CD4-positive, alpha-beta T cell (primary cell): ENCODE measurements at regions not wholly inside any gene's neighbourhood (a gene's known extent, or its start where the extent isn't known, plus 50 kb on each side); places are given as distances from the start of the nearest gene placed in this dataset.
"Not testable (repeated sequence)": the region's sequence is repeated elsewhere in the genome, so short reads cannot be mapped to it uniquely, and the experiment has no call there.

ENCODE experiments used
- ATAC-seq: fragments of 200-7000 bp; cut with Tn5 transposase; one replicate; pipeline ENCODE4 v1.10.0; 2022; ENCODE audit warnings: mild to moderate bottlenecking; ENCODE audit not compliant: poor library complexity
- CTCF ChIA-PET: fragments of 350-600 bp; sonication (Branson Sonifier 250); formaldehyde crosslinking; loops from one replicate; lab custom pipeline; 2021; ENCODE audit warnings: antibody characterized with exemption, inconsistent platforms; lab: Charles Lee
- POLR2A ChIA-PET: fragments of 350-600 bp; sonication (Branson Sonifier 250); formaldehyde crosslinking; loops from one replicate; lab custom pipeline; 2021; ENCODE audit warnings: antibody characterized with exemption, inconsistent platforms; lab: Charles Lee
- DNase-seq, 14 experiments: peaks; one replicate each; pipeline ENCODE4 v3.0.0-alpha.2; 2013 to 2020; ENCODE audit warnings: mixed read lengths in 2 of 14
- H3K27ac ChIP-seq, 2 donors: one replicate each; pipeline versions ENCODE4 v1.5.1 to v1.7.0; 2013; ENCODE audit warnings: low read length in 2 of 2, low read depth in 1 of 2, mild to moderate bottlenecking in 1 of 2
- H3K27me3 ChIP-seq, 2 experiments: 1 replicate in 1 of 2; 2 replicates in 1 of 2; pipeline versions ENCODE4 v1.6.1 to v1.7.0; 2013; ENCODE audit warnings: low read length in 2 of 2, control low read depth in 1 of 2, mild to moderate bottlenecking in 1 of 2, moderate library complexity in 1 of 2; ENCODE audit not compliant: insufficient read depth in 2 of 2, control insufficient read depth in 1 of 2
- H3K36me3 ChIP-seq: one replicate; pipeline ENCODE4 v1.6.1; 2013; ENCODE audit warnings: low read length, control low read depth; ENCODE audit not compliant: insufficient read depth
- H3K4me1 ChIP-seq: one replicate; pipeline ENCODE4 v1.6.1; 2013; ENCODE audit warnings: low read length, control low read depth; ENCODE audit not compliant: insufficient read depth
- H3K4me3 ChIP-seq: one replicate; pipeline ENCODE4 v1.5.1; 2013; ENCODE audit warnings: mild to moderate bottlenecking, low read length, moderate library complexity
- H3K9me3 ChIP-seq, 2 experiments: 1 replicate in 1 of 2; 2 replicates in 1 of 2; pipeline versions ENCODE4 v1.6.1 to v1.7.0; 2013; ENCODE audit warnings: low read length in 2 of 2, mild to moderate bottlenecking in 2 of 2, control low read depth in 1 of 2, moderate library complexity in 1 of 2; ENCODE audit not compliant: control insufficient read depth in 1 of 2, insufficient read depth in 1 of 2
- H3K27ac Mint-ChIP-seq: one replicate; pipeline ENCODE4 v1.8.0; 2020; ENCODE audit warnings: mixed read lengths
- H3K27me3 Mint-ChIP-seq: one replicate; pipeline ENCODE4 v1.8.0; 2021; ENCODE audit warnings: mixed read lengths
- H3K36me3 Mint-ChIP-seq: one replicate; pipeline ENCODE4 v1.8.0; 2021; ENCODE audit warnings: low read depth, mixed read lengths
- H3K4me1 Mint-ChIP-seq: one replicate; pipeline ENCODE4 v1.8.0; 2021; ENCODE audit warnings: low read depth, mixed read lengths
- H3K4me3 Mint-ChIP-seq: one replicate; pipeline ENCODE4 v1.8.0; 2020; ENCODE audit warnings: mild to moderate bottlenecking, mixed read lengths
- H3K9me3 Mint-ChIP-seq: one replicate; pipeline ENCODE4 v1.8.0; 2020; ENCODE audit warnings: mixed read lengths
- CTCF ChIP-seq: fragments of 200-600 bp; IDR thresholded peaks from one replicate; pipeline ENCODE4 v1.8.0; 2022; ENCODE audit warnings: antibody characterized with exemption, mild to moderate bottlenecking
- intact Hi-C, 2 experiments: fragments of 100-400 bp; cut with DNase I in 1 of 2; cut with micrococcal nuclease in 1 of 2; formaldehyde crosslinking; loops; one replicate each; pipeline versions ENCODE4 v1.15.1 to v1.9.0; 2023 to 2025; cut with DNase I, micrococcal nuclease

GRCh38 chr6:159398633-159399032 is 229.4 kb downstream of the FNDC1 start:
- intact Hi-C loops = no loop called here
- no peaks in the 10 kb centered on the region for H3K36me3 ChIP-seq
- H3K4me1 ChIP-seq = no peaks in the 10 kb centered on the region
- Mint-ChIP-seq H3K4me3 (no peak overlapping the region), H3K4me1 (no peaks in the 10 kb centered on the region), H3K27me3 (peaks cover 28% of the 10 kb centered on the region), H3K36me3 (no peaks in the 10 kb centered on the region), H3K27ac (no peak overlapping the region), H3K9me3 (no peaks in the 10 kb centered on the region)
- H3K4me3 ChIP-seq = no peak overlapping the region
- H3K9me3 ChIP-seq = peaks cover 0 to 14% of the 10 kb centered on the region in 2 experiments
- H3K27me3 ChIP-seq = peaks cover 6 to 14% of the 10 kb centered on the region in 2 experiments
- ATAC-seq (no peak), DNase-seq (no peak)
- no peak for TF ChIP-seq CTCF
- ChIA-PET CTCF (no interaction called here), POLR2A (no interaction called here)
- H3K27ac ChIP-seq = no peak overlapping the region

- Mint-ChIP-seq H3K4me1 (no peaks in the 10 kb centered on the region), H3K27ac (no peak overlapping the region), H3K27me3 (peaks cover 37% of the 10 kb centered on the region), H3K9me3 (no peaks in the 10 kb centered on the region), H3K4me3 (no peak overlapping the region), H3K36me3 (no peaks in the 10 kb centered on the region)
- ChIA-PET POLR2A (no interaction called here), CTCF (no interaction called here)
- no peak overlapping the region for H3K27ac ChIP-seq
- DNase-seq (no peak), ATAC-seq (no peak)
- intact Hi-C loops = no loop called here
- TF ChIP-seq CTCF = no peak
- no peaks in the 10 kb centered on the region for H3K36me3 ChIP-seq
- no peaks in the 10 kb centered on the region for H3K4me1 ChIP-seq
- H3K4me3 ChIP-seq = no peak overlapping the region
- H3K9me3 ChIP-seq = peaks cover 0 to 14% of the 10 kb centered on the region in 2 experiments
- H3K27me3 ChIP-seq = peaks cover 6 to 14% of the 10 kb centered on the region in 2 experiments
Observed at GRCh38 chr6:159397753-159398152, 228.6 kb downstream of the FNDC1 start.

GRCh38 chr6:159395609-159396008 is 226.4 kb downstream of the FNDC1 start:
- no peaks in the 10 kb centered on the region for H3K4me1 Mint-ChIP-seq
- CTCF ChIA-PET = no interaction called here
- peaks cover 0 to 8% of the 10 kb centered on the region in 2 experiments for H3K27me3 ChIP-seq
- no peak for DNase-seq
- H3K27ac Mint-ChIP-seq = no peak overlapping the region
- H3K27me3 Mint-ChIP-seq = peaks cover 46% of the 10 kb centered on the region
- H3K4me3 Mint-ChIP-seq = no peak overlapping the region
- no peaks in the 10 kb centered on the region for H3K36me3 ChIP-seq
- no peaks in the 10 kb centered on the region for H3K36me3 Mint-ChIP-seq
- H3K4me3 ChIP-seq = no peak overlapping the region
- POLR2A ChIA-PET = no interaction called here
- no peaks in the 10 kb centered on the region for H3K9me3 Mint-ChIP-seq
- no peak for TF ChIP-seq CTCF
- peaks cover 0 to 4% of the 10 kb centered on the region in 2 experiments for H3K9me3 ChIP-seq
- no peak overlapping the region for H3K27ac ChIP-seq
- ATAC-seq = no peak
- H3K4me1 ChIP-seq = no peaks in the 10 kb centered on the region
- intact Hi-C loops = no loop called here

GRCh38 chr6:159392695-159393094 is 223.5 kb downstream of the FNDC1 start:
- intact Hi-C loops, H3K9me3 ChIP-seq, H3K4me3 ChIP-seq, H3K27ac Mint-ChIP-seq, H3K36me3 ChIP-seq, H3K27ac ChIP-seq, H3K4me1 ChIP-seq, H3K36me3 Mint-ChIP-seq, CTCF ChIA-PET, DNase-seq, H3K4me3 Mint-ChIP-seq, H3K27me3 ChIP-seq, ATAC-seq, POLR2A ChIA-PET, H3K9me3 Mint-ChIP-seq, H3K4me1 Mint-ChIP-seq: not testable (repeated sequence)
- peaks cover 43% of the 10 kb centered on the region for H3K27me3 Mint-ChIP-seq
